Activated T-cell treated with anti-CD3 and anti-CD28 coated beads, Interleukin-2, amount 50 U/mL, for 48 hours (primary cell): ENCODE measurements at regions not wholly inside any gene's neighbourhood (a gene's known extent, or its start where the extent isn't known, plus 50 kb on each side); places are given as distances from the start of the nearest gene placed in this dataset.
"Not testable (repeated sequence)": the region's sequence is repeated elsewhere in the genome, so short reads cannot be mapped to it uniquely, and the experiment has no call there.

Experiments
- DNase-seq, 2 experiments: peaks; one replicate each; pipeline ENCODE4 v3.0.0-alpha.2; 2020

- no peak for DNase-seq
These were observed 1761.3 kb upstream of the IGFBP7 start for GRCh38 chr4:58871509-58871908.

GRCh38 chr4:58849026-58849425 is 1738.8 kb upstream of the IGFBP7 start:
- DNase-seq = no peak

GRCh38 chr4:58843455-58843854 is 1733.3 kb upstream of the IGFBP7 start:
- no peak for DNase-seq

GRCh38 chr4:58833126-58833525 is 1722.9 kb upstream of the IGFBP7 start:
- no peak for DNase-seq

GRCh38 chr4:58825278-58825677 is 1715.1 kb upstream of the IGFBP7 start:
- DNase-seq = no peak

GRCh38 chr4:58818560-58818959 is 1708.4 kb upstream of the IGFBP7 start:
- DNase-seq = not testable (repeated sequence)

- no peak for DNase-seq
These were observed 1699.8 kb upstream of the IGFBP7 start for GRCh38 chr4:58809948-58810347.

GRCh38 chr4:58809366-58809765 is 1699.2 kb upstream of the IGFBP7 start:
- DNase-seq = no peak

GRCh38 chr4:58808817-58809216 is 1698.6 kb upstream of the IGFBP7 start:
- no peak for DNase-seq

- DNase-seq = no peak
These were observed 1697.8 kb upstream of the IGFBP7 start for GRCh38 chr4:58807843-58808615.

- no peak for DNase-seq
These were observed 1666.4 kb upstream of the IGFBP7 start for GRCh38 chr4:58776627-58777026.

GRCh38 chr4:58767598-58767997 is 1657.4 kb upstream of the IGFBP7 start:
- DNase-seq = no peak

GRCh38 chr4:58766763-58767162 is 1656.6 kb upstream of the IGFBP7 start:
- DNase-seq = no peak

GRCh38 chr4:58761563-58761962 is 1651.4 kb upstream of the IGFBP7 start:
- DNase-seq = no peak

GRCh38 chr4:58760737-58761136 is 1650.6 kb upstream of the IGFBP7 start:
- DNase-seq = no peak

GRCh38 chr4:58760100-58760499 is 1649.9 kb upstream of the IGFBP7 start:
- no peak for DNase-seq

GRCh38 chr4:58749206-58749605 is 1639.0 kb upstream of the IGFBP7 start:
- no peak for DNase-seq

- DNase-seq = no peak
These were observed 1630.7 kb upstream of the IGFBP7 start for GRCh38 chr4:58740897-58741296.

- DNase-seq = no peak
These were observed 1629.1 kb upstream of the IGFBP7 start for GRCh38 chr4:58739275-58739674.

- no peak for DNase-seq
These were observed 1628.2 kb upstream of the IGFBP7 start for GRCh38 chr4:58738375-58738774.

- DNase-seq = no peak
These were observed 1624.0 kb upstream of the IGFBP7 start for GRCh38 chr4:58734030-58734674.

GRCh38 chr4:58732973-58733372 is 1622.8 kb upstream of the IGFBP7 start:
- no peak for DNase-seq

GRCh38 chr4:58723954-58724353 is 1613.8 kb upstream of the IGFBP7 start:
- no peak for DNase-seq

- no peak for DNase-seq
These were observed 1600.9 kb upstream of the IGFBP7 start for GRCh38 chr4:58711039-58711438.

GRCh38 chr4:58688568-58688967 is 1578.4 kb upstream of the IGFBP7 start:
- DNase-seq = no peak
